HG02642 (cell line): ENCODE measurements at regions not wholly inside any gene's neighbourhood (a gene's known extent, or its start where the extent isn't known, plus 50 kb on each side); places are given as distances from the start of the nearest gene placed in this dataset.
"Not testable (repeated sequence)": the region's sequence is repeated elsewhere in the genome, so short reads cannot be mapped to it uniquely, and the experiment has no call there.

ENCODE experiments used
- ATAC-seq: cut with Tn5 transposase; IDR thresholded peaks from one replicate; pipeline ENCODE4 v1.9.1; 2021; ENCODE audit warnings: mild to moderate bottlenecking; ENCODE audit not compliant: unreplicated experiment, poor library complexity

GRCh38 chr6:141415896-141416295, 716.8 kb upstream of the GJE1 start:
- no peak for ATAC-seq

GRCh38 chr6:141413196-141413595, 719.5 kb upstream of the GJE1 start:
- ATAC-seq, result no peak

- ATAC-seq, result no peak
Measured at GRCh38 chr6:141406761-141407160, 726.0 kb upstream of the GJE1 start.

- no peak for ATAC-seq
Measured at GRCh38 chr6:141403827-141404226, 728.9 kb upstream of the GJE1 start.

DNA sequence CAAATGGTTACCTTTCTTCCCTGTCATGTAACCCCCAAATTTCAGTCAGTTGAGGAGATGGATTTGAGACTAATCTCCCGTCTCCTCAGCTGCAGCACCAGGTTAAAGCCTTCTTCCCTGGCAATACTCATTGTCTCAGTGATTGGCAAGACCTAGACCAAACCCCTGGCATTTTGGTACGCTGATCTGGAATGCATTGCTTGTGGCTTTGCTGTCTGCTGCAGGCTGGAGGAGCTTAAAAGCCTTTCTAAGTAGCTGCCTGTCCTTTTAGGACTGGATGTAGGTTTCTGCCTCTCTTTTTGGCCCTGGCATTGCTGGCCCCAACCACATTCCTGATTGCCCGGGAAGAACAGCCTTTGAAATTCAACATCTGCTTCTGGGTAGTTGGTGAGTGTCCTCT, 729.6 kb upstream of the GJE1 start:
- no peak for ATAC-seq

GRCh38 chr6:141402489-141402888, 730.2 kb upstream of the GJE1 start:
- no peak for ATAC-seq

DNA sequence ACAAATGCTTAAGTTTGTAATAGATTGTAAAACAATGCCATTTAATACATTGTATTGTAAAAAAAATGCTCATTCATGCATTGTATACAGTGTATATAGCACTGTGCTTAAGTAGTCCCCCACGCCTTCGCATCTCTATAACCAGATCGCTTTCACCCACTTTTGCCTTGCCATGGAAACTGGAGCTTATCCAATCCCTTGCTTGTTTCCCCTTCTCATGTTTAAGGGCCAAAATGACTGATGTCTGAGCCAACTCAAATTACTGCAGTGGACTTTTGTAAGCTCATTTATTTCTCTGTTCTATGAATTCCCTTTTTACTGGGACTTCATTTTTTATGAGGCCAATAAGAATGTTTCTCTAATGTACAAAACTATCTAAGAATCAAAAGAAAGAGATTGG, 730.9 kb upstream of the GJE1 start:
- ATAC-seq, result no peak

DNA sequence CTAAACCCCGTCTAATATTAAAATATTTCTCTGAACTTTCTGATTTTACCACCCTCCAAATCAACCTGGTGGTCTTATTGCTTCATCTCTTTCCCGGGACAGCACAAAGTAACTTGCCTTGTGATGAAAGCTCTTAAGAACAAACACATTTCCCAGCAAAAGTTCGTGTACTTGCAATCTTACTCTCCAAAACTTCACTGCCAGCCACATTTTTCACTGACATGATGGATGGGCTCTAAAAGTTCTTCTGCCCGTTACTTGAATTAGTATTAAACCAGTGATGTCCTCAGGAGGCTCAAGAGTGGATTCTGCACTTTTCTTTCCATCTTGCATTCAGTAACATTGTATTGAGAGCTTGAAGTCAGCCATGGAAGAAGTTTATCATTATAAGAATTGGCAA, 731.6 kb upstream of the GJE1 start:
- ATAC-seq, result no peak

DNA sequence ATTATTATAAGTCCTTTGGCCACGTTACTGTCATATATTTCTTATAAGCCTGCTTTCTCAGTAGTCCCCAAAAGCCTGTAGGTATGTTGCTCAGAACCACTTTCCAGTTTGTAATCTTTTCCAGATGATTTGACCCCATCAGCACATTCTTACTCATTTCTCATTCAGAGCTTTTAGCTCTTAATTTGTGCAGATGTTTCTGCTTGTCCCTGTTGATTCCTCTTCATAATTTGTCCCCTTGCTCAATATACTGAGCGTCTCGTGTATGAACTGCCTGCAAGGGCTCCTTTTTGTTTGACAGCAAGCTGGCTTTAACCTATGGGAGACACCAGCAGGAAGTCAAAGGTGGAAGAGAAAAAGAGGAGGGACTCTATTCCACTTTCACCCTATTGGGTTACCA, 733.8 kb upstream of the GJE1 start:
- ATAC-seq, result no peak

DNA sequence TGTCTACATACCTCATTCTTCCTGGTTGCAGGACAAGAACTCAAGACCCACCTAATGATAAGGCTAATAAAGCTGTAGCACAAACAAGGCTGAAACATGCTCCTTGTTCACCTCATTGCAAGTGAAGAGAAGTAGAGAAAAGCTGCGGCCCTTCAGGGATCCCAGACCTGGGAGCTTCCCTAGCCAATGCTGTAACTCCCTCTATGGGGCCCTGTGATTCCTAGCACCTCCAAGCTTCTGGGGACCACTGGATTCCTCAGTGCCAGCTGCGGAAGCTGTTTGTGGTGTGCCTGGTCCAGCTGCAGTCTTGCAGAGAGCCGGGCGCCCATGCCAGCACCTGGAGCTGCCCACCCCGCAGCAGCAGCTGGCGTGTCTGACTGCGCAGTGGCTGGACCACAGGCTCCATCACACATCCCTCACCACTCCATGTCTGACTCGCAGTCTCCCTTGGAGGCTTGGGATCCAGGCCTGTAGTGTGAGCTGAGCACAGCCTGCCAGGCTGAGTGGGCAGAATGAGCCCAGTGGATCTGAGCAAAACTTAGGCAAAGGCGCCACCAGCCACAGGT, 737.2 kb upstream of the GJE1 start:
- no peak for ATAC-seq

DNA sequence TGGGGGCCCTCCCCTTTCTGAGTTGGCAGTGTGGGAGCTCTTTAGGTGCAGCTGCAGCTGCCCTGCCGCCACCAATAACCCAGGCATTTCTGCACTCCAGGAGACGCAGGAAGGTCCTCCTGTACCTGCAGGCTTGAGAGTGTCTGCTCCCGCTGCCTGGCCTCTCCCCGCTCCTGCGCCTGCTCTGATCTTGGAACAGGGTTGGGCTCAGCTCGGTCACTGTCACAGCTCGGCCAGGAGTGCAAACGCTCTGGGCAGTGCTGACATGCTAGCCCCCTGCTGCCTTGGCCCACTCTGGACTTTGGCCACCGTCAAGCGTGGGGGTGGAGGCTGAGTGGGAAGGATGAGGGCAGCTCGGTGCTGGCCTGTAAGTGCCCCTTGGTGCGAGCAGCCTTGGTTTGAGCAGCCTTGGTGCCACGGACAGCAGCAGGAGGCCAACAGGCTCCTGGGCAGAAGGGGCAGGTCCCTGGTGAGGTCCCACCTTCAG, 738.1 kb upstream of the GJE1 start:
- no peak for ATAC-seq

- no peak for ATAC-seq
Measured at GRCh38 chr6:141394125-141394536, 738.6 kb upstream of the GJE1 start.

DNA sequence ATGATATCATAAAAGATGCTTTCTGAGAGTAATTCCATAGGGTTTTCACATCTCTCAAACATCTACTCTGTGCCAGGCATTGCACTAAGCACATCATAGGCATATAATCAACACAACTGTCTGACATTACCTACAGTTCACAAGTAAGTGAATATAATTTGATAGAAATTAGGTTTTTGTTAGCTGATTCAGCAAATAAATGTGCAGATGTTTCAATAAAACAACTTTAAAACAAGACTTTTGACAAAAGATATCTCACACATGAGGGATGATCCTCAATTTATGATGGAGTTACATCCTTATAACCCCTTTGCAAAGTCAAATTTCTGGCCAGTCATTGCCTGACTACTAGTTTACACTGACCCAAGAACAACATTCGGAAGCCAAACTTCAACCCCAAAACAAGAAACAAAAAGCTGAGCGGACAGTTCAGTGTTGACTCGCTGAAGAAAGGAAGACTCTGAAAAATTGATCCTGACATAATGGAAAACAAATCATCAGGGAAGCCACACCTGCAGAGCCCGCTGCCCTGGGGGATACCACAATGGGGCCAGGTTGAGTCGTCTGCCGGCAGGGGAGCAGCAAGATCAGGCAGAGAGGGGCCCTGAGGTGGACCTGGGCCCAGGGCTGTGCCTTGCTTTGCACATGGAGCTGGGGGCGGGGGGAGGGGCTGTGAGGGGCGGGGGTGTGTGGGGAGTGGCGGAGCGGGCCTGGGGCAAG, 739.2 kb upstream of the GJE1 start:
- ATAC-seq, result no peak

DNA sequence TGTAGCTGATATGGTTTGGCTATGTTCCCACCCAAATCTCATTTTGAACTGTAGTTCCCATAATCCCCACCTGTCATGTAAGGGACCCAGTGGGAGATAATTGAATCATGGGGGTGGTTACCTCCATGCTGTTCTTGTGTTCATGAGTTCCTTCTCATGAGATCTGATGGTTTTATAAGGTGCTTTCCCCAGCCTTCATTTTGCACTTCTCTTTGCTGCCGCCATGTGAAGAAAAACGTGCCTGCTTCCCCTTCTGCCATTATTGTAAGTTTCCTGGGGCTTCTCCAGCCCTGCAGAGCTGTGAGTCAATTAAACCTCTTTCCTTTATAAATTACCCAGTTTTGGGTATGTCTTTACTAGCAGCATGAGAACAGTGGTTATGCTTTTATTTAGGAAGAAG, 741.6 kb upstream of the GJE1 start:
- ATAC-seq, result not testable (repeated sequence)

DNA sequence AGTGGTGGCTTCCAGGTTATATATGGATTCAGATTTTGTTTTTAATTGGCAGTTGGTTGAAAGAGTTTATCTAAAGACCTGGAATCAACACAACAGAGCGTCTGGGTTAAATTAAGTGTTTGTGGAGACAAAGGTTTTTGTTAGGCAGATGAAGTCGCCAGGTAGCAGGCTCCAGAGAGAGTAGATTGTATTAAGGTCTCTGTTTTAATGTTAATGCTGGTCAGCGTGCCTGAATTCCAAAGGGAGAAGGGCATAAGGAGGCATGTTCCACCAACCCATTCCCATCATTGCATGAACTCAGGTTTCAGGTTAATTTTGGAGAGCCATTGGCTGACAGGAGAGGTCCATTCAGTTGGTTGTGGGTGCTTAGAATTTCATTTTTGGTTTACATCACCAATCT, 744.1 kb upstream of the GJE1 start:
- ATAC-seq, result no peak

DNA sequence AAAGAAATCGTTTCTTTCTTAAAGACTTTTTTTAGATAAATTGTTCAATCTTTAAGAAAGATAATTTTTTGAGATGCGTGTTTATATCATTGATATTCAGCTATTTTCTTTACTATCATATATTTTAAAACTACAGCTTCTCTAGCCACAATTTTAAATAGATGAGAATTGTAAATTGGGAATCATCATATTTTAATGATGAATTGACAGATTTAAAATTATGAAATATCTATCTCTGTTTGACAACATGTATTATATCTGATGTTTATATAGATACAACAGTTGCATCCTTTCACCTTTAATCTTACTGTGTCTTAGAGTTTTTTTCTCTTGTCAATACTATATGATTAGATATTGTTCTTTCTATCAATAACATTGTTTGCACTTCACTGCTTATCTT, 762.3 kb upstream of the GJE1 start:
- no peak for ATAC-seq

DNA sequence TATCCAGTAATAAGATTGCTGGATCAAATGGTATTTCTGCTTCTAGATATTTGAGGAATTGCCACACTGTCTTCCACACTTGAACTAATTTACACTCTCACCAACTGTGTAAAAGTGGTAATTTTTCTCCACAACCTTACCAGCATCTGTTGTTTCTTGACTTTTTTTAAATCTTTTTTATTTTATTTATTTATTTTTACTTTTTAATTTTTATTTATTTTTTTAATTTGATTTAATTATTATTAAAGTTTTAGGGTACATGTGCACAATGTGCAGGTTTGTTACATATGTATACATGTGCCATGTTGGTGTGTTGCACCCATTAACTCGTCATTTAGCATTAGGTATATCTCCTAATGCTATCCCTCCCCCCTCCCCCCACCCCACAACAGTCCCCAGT, 765.9 kb upstream of the GJE1 start:
- ATAC-seq, result not testable (repeated sequence)

DNA sequence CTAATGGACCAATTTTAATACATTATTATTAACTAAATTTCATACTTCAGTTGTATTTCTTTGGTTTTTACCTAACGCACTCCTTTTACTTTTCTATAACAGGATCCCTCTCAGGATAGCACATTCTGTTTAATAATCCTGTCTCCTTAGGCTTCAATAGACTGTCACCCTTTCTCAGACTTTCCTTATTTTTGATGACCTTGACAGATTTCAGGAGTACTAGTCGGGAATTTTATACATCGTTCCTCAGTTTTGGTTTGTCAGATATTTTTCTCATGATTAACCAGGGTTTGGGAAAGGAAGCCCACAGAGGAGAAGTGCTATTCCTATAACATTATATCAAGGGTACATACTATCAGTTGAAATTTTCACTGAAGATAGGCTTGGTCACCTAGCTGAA, 768.0 kb upstream of the GJE1 start:
- ATAC-seq, result no peak

DNA sequence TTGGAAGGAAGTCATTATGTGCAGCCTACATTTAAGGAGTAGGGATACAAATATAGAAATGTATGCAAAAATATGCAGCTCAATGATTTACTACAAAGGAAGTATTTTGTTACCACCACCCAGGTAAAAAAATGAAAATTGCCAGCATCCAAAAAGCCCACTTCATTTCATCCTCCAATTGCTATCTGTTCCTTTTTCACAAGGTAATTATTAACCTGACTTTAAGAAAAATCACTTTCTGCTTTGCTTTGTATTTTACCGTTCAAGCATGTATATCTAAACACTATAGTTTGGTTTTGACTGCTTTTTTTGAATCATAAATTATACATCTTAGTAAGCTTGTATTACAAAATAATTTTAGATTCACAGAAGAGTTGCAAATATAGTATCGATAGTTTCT, 768.5 kb upstream of the GJE1 start:
- no peak for ATAC-seq

GRCh38 chr6:141361559-141361958, 771.2 kb upstream of the GJE1 start:
- no peak for ATAC-seq

DNA sequence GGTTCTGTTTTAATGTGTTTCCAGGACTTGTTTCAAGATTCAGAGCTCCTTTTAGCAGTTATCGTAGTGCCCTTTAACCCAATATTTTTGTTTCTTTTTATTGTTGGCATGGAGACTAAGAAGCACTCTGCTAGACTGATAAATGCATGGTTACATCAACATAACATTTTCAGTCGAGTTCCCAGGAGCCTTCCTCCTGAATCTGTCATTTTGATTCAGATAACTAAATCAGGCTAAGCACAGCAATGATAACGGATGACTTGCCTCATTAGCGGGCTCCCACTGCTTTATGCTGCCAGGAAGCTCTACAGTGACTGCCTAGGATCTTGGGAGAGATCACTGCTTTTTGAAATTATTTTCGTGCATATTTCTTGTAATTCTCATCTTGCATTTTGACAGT, 772.8 kb upstream of the GJE1 start:
- ATAC-seq, result no peak
